ENCODE measurements at regions not wholly inside any gene's neighbourhood (a gene's known extent, or its start where the extent isn't known, plus 50 kb on each side); places are given as distances from the start of the nearest gene placed in this dataset.

DNA sequence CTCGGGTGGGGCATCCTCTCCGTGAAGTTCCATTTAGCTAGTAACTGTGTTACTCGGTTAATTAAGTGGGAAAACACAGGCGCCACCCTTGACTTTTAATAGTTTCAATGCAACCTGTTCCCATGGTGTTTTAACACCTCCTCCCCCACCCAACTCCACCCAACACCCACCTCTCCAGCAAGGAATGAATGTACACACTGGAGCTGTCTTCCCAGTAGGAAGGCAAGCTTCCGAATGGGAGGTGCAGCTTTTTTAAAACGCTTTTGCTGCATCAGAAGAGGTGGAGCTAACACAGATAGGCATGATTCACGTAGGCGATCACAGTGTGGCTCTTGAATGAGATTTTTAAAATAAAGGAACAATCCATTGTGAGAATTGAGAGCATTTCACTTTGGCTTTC, 73.8 kb upstream of the AGAP1 start:
- no peak for TF ChIP-seq POLR2AphosphoS5 (IDR thresholded peaks at IDR 0.05)
- TF ChIP-seq, protein P1, sequence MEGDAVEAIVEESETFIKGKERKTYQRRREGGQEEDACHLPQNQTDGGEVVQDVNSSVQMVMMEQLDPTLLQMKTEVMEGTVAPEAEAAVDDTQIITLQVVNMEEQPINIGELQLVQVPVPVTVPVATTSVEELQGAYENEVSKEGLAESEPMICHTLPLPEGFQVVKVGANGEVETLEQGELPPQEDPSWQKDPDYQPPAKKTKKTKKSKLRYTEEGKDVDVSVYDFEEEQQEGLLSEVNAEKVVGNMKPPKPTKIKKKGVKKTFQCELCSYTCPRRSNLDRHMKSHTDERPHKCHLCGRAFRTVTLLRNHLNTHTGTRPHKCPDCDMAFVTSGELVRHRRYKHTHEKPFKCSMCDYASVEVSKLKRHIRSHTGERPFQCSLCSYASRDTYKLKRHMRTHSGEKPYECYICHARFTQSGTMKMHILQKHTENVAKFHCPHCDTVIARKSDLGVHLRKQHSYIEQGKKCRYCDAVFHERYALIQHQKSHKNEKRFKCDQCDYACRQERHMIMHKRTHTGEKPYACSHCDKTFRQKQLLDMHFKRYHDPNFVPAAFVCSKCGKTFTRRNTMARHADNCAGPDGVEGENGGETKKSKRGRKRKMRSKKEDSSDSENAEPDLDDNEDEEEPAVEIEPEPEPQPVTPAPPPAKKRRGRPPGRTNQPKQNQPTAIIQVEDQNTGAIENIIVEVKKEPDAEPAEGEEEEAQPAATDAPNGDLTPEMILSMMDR (IDR thresholded peaks at IDR 0.05), result no peak
- TF ChIP-seq POLR2A (IDR thresholded peaks at IDR 0.05; ENCODE audit: low read depth), result no peak
